DND-41 (cell line): ENCODE measurements at regions not wholly inside any gene's neighbourhood (a gene's known extent, or its start where the extent isn't known, plus 50 kb on each side); places are given as distances from the start of the nearest gene placed in this dataset.
A peak's percentile ranks its signal among the peaks of the same experiment; 100 is the strongest.

ENCODE experiments used
- ATAC-seq: fragments of 200-7000 bp; cut with Tn5 transposase; 3 replicates; pipeline ENCODE4 v1.9.1; 2021; ENCODE audit warnings: low read depth; ENCODE audit not compliant: insufficient read depth
- DNase-seq: peaks from one replicate; pipeline ENCODE4 v3.0.0-alpha.2; 2020
- H2AFZ ChIP-seq: 2 replicates; pipeline ENCODE4 v1.6.0; 2012; ENCODE audit warnings: low read depth, low read length
- H3K27ac ChIP-seq: 2 replicates; pipeline ENCODE4 v1.5.1; 2012; ENCODE audit warnings: low read length, inconsistent platforms
- H3K27me3 ChIP-seq: fragments of 200-600 bp; sonication (generic); 2 replicates; pipeline ENCODE4 v1.6.0; 2012; ENCODE audit warnings: low read length, mild to moderate bottlenecking, inconsistent platforms; ENCODE audit not compliant: insufficient read depth, poor library complexity
- H3K36me3 ChIP-seq: 2 replicates; pipeline ENCODE4 v1.5.1; 2012; ENCODE audit warnings: low read length, inconsistent platforms; ENCODE audit not compliant: insufficient read depth
- H3K4me1 ChIP-seq: 2 replicates; pipeline ENCODE4 v1.5.1; 2012; ENCODE audit warnings: mild to moderate bottlenecking, low read length; ENCODE audit not compliant: insufficient read depth
- H3K4me2 ChIP-seq: 2 replicates; pipeline ENCODE4 v1.6.0; 2012; ENCODE audit warnings: mild to moderate bottlenecking, moderate library complexity, low read length, inconsistent platforms; ENCODE audit not compliant: insufficient read depth
- H3K4me3 ChIP-seq, 2 experiments: fragments of 200-600 bp in 1 of 2; shearing (Covaris generic) in 1 of 2; 2 replicates each; pipeline ENCODE4 v1.5.1; 2012 to 2016; ENCODE audit warnings: inconsistent platforms in 2 of 2, low read length in 2 of 2, mild to moderate bottlenecking in 2 of 2, low read depth in 1 of 2, moderate library complexity in 1 of 2
- H3K79me2 ChIP-seq: 2 replicates; pipeline ENCODE4 v1.6.0; 2012; ENCODE audit warnings: low read length, inconsistent platforms; ENCODE audit not compliant: insufficient read depth
- H3K9ac ChIP-seq: 2 replicates; pipeline ENCODE4 v1.6.0; 2012; ENCODE audit warnings: low read depth, mild to moderate bottlenecking, inconsistent platforms, low read length, moderate library complexity
- H3K9me3 ChIP-seq: 2 replicates; pipeline ENCODE4 v1.5.1; 2012; ENCODE audit warnings: low read length, moderate library complexity, mild to moderate bottlenecking, inconsistent platforms; ENCODE audit not compliant: insufficient read depth, severe bottlenecking
- H4K20me1 ChIP-seq: 2 replicates; pipeline ENCODE4 v1.6.0; 2012; ENCODE audit warnings: low read length; ENCODE audit not compliant: insufficient read depth
- CTCF ChIP-seq: IDR thresholded peaks from 2 replicates; pipeline ENCODE4 v1.5.1; 2012; ENCODE audit warnings: borderline replicate concordance, low read length, moderate library complexity, mild to moderate bottlenecking; ENCODE audit not compliant: poor library complexity, severe bottlenecking; ENCODE audit errors: extremely low read depth
- EZH2 ChIP-seq: IDR thresholded peaks from 3 replicates; pipeline ENCODE4 v1.6.1; 2012; ENCODE audit warnings: borderline replicate concordance, low read depth, mild to moderate bottlenecking, moderate library complexity, low read length, inconsistent platforms; ENCODE audit not compliant: severe bottlenecking

- no peak for ATAC-seq
- H3K4me3 ChIP-seq: no peak overlapping the region
- no peak overlapping the region for H3K9ac ChIP-seq
- no peak overlapping the region for H3K4me2 ChIP-seq
- H3K36me3 ChIP-seq: no peaks in the 10 kb centered on the region
- TF ChIP-seq EZH2 (no peak), CTCF (no peak)
- no peak for DNase-seq
- H3K4me1 ChIP-seq: peaks cover 9% of the 10 kb centered on the region; the same call in 1 of the 2 replicates
- H4K20me1 ChIP-seq: no peaks in the 10 kb centered on the region
- H3K27ac ChIP-seq: no peak overlapping the region
- H3K27me3 ChIP-seq: no peaks in the 10 kb centered on the region
- H3K9me3 ChIP-seq: no peaks in the 10 kb centered on the region
- no peaks in the 10 kb centered on the region for H3K79me2 ChIP-seq
- H2AFZ ChIP-seq: no peak overlapping the region
Measured at GRCh38 chr12:24198936-24199671, 249.6 kb upstream of the SOX5 start.

- no peak for TF ChIP-seq EZH2
- TF ChIP-seq CTCF: no peak
- H3K4me2 ChIP-seq: no peak overlapping the region
- H3K36me3 ChIP-seq: no peaks in the 10 kb centered on the region
- no peaks in the 10 kb centered on the region for H3K9me3 ChIP-seq
- H4K20me1 ChIP-seq: no peaks in the 10 kb centered on the region
- ATAC-seq (no peak), DNase-seq (no peak)
- no peaks in the 10 kb centered on the region for H3K79me2 ChIP-seq
- H3K4me3 ChIP-seq: no peak overlapping the region
- H3K4me1 ChIP-seq: peaks cover 9% of the 10 kb centered on the region; the same call in 1 of the 2 replicates
- H2AFZ ChIP-seq: no peak overlapping the region
- no peak overlapping the region for H3K27ac ChIP-seq
- no peak overlapping the region for H3K9ac ChIP-seq
- H3K27me3 ChIP-seq: no peaks in the 10 kb centered on the region
Measured at GRCh38 chr12:24198070-24198469, 248.6 kb upstream of the SOX5 start.

- DNase-seq: peak; percentile 18
- peak overlapping the region; percentile 45; the same call in 1 of the 2 replicates for H2AFZ ChIP-seq
Measured at GRCh38 chr12:24197532-24197931, 248.1 kb upstream of the SOX5 start.

More at GRCh38 chr12:24197532-24197931, 248.1 kb upstream of the SOX5 start:
- Histone ChIP-seq H3K36me3 (no peaks in the 10 kb centered on the region), H3K9me3 (no peaks in the 10 kb centered on the region), H3K4me1 (peaks cover 9% of the 10 kb centered on the region; the same call in 1 of the 2 replicates), H3K9ac (no peak overlapping the region), H3K79me2 (no peaks in the 10 kb centered on the region), H3K4me3 (no peak overlapping the region), H4K20me1 (no peaks in the 10 kb centered on the region), H3K27me3 (no peaks in the 10 kb centered on the region), H3K4me2 (no peak overlapping the region), H3K27ac (no peak overlapping the region; the same call in 1 of the 2 replicates)
- peak; percentile 76 for ATAC-seq
- TF ChIP-seq CTCF: no peak
- no peak for TF ChIP-seq EZH2
